Mesenchymal stem cell (in vitro differentiated cells and primary cell): ENCODE measurements at regions not wholly inside any gene's neighbourhood (a gene's known extent, or its start where the extent isn't known, plus 50 kb on each side); places are given as distances from the start of the nearest gene placed in this dataset.

Source experiments
- DNase-seq: peaks from one replicate; pipeline ENCODE4 v3.0.0-alpha.2; 2013
- H2AFZ ChIP-seq: one replicate; pipeline ENCODE4 v1.6.1; 2013; ENCODE audit warnings: low read depth, mild to moderate bottlenecking, control low read depth, inconsistent platforms, low read length, moderate library complexity
- H2AK5ac ChIP-seq: 2 replicates; pipeline ENCODE4 v1.6.1; 2013; ENCODE audit warnings: low read length, moderate library complexity, mild to moderate bottlenecking, inconsistent platforms; ENCODE audit not compliant: severe bottlenecking
- H2BK120ac ChIP-seq: one replicate; pipeline ENCODE4 v1.6.1; 2013; ENCODE audit warnings: low read depth, mild to moderate bottlenecking, inconsistent platforms, low read length, moderate library complexity
- H2BK12ac ChIP-seq, 2 experiments: one replicate each; pipeline ENCODE4 v1.6.1; 2013; ENCODE audit warnings: inconsistent platforms in 2 of 2, low read length in 2 of 2, mild to moderate bottlenecking in 2 of 2, moderate library complexity in 2 of 2, control low read depth in 1 of 2
- H2BK15ac ChIP-seq: one replicate; pipeline ENCODE4 v1.6.1; 2013; ENCODE audit warnings: mild to moderate bottlenecking, low read depth, inconsistent platforms; ENCODE audit not compliant: poor library complexity, severe bottlenecking
- H2BK5ac ChIP-seq: 2 replicates; pipeline ENCODE4 v1.6.1; 2013; ENCODE audit warnings: low read depth, mild to moderate bottlenecking, low read length, control low read depth, inconsistent platforms; ENCODE audit not compliant: poor library complexity, severe bottlenecking
- H3K14ac ChIP-seq, 2 experiments: one replicate each; pipeline ENCODE4 v1.6.1; 2013; ENCODE audit warnings: inconsistent platforms in 2 of 2, low read length in 2 of 2, control low read depth in 1 of 2, mild to moderate bottlenecking in 1 of 2, moderate library complexity in 1 of 2
- H3K18ac ChIP-seq, 2 experiments: one replicate each; pipeline ENCODE4 v1.6.1; 2013; ENCODE audit warnings: inconsistent platforms in 2 of 2, low read length in 2 of 2, control low read depth in 1 of 2, low read depth in 1 of 2, mild to moderate bottlenecking in 1 of 2
- H3K23ac ChIP-seq, 2 experiments: one replicate each; pipeline ENCODE4 v1.6.1; 2013; ENCODE audit warnings: inconsistent platforms in 2 of 2, low read length in 2 of 2, mild to moderate bottlenecking in 2 of 2, moderate library complexity in 2 of 2, control low read depth in 1 of 2
- H3K27ac ChIP-seq: 2 replicates; pipeline ENCODE4 v1.5.1; 2013; ENCODE audit warnings: mild to moderate bottlenecking, moderate library complexity, low read length, control low read depth, inconsistent platforms; ENCODE audit not compliant: poor library complexity, severe bottlenecking
- H3K27me3 ChIP-seq, 2 experiments: 2 replicates each; pipeline versions ENCODE4 v1.6.1 to v1.7.0; 2013; ENCODE audit warnings: low read length in 2 of 2, mild to moderate bottlenecking in 2 of 2, moderate library complexity in 2 of 2, control low read depth in 1 of 2, inconsistent platforms in 1 of 2; ENCODE audit not compliant: control insufficient read depth in 1 of 2, insufficient read depth in 1 of 2
- H3K36me3 ChIP-seq, 2 experiments: 2 replicates each; pipeline versions ENCODE4 v1.6.1 to v1.7.0; 2013; ENCODE audit warnings: low read length in 2 of 2, control low read depth in 1 of 2, inconsistent platforms in 1 of 2, low read depth in 1 of 2, mild to moderate bottlenecking in 1 of 2; ENCODE audit not compliant: insufficient read depth in 2 of 2, control insufficient read depth in 1 of 2
- H3K4ac ChIP-seq, 2 experiments: one replicate each; pipeline ENCODE4 v1.6.1; 2013; ENCODE audit warnings: inconsistent platforms in 2 of 2, low read length in 2 of 2, mild to moderate bottlenecking in 2 of 2, moderate library complexity in 2 of 2, control low read depth in 1 of 2, low read depth in 1 of 2
- H3K4me1 ChIP-seq: 2 replicates; pipeline ENCODE4 v1.6.1; 2013; ENCODE audit warnings: low read depth, low read length, control low read depth; ENCODE audit not compliant: control insufficient read depth, insufficient read depth
- H3K4me2 ChIP-seq: 2 replicates; pipeline ENCODE4 v1.6.1; 2013; ENCODE audit warnings: low read length, mild to moderate bottlenecking, inconsistent platforms; ENCODE audit not compliant: poor library complexity, severe bottlenecking
- H3K4me3 ChIP-seq, 2 experiments: 2 replicates each; pipeline versions ENCODE4 v1.5.1 to v1.7.0; 2013; ENCODE audit warnings: low read length in 2 of 2, mild to moderate bottlenecking in 2 of 2, control low read depth in 1 of 2, low read depth in 1 of 2; ENCODE audit not compliant: insufficient read depth in 1 of 2
- H3K79me1 ChIP-seq: replicated peaks from 2 replicates; pipeline ENCODE4 v1.6.1; 2013; ENCODE audit warnings: mild to moderate bottlenecking, control low read depth, low read length, inconsistent platforms; ENCODE audit not compliant: poor library complexity, severe bottlenecking
- H3K9ac ChIP-seq: 2 replicates; pipeline ENCODE4 v1.7.0; 2013; ENCODE audit warnings: mild to moderate bottlenecking, low read length, moderate library complexity
- H3K9me3 ChIP-seq: 2 replicates; pipeline ENCODE4 v1.7.0; 2013; ENCODE audit warnings: mild to moderate bottlenecking, low read length; ENCODE audit not compliant: control insufficient read depth
- H4K8ac ChIP-seq: one replicate; pipeline ENCODE4 v1.6.1; 2013; ENCODE audit warnings: inconsistent platforms, mild to moderate bottlenecking, low read length, moderate library complexity
- H4K91ac ChIP-seq: one replicate; pipeline ENCODE4 v1.6.1; 2013; ENCODE audit warnings: mild to moderate bottlenecking, low read length, inconsistent platforms
- WGBS: methylation state at CpG from one replicate; pipeline ENCODE4 v1.1.7; 2013; ENCODE audit warnings: mixed read lengths; 5-methylcytosine and 5-hydroxymethylcytosine counted together

DNA sequence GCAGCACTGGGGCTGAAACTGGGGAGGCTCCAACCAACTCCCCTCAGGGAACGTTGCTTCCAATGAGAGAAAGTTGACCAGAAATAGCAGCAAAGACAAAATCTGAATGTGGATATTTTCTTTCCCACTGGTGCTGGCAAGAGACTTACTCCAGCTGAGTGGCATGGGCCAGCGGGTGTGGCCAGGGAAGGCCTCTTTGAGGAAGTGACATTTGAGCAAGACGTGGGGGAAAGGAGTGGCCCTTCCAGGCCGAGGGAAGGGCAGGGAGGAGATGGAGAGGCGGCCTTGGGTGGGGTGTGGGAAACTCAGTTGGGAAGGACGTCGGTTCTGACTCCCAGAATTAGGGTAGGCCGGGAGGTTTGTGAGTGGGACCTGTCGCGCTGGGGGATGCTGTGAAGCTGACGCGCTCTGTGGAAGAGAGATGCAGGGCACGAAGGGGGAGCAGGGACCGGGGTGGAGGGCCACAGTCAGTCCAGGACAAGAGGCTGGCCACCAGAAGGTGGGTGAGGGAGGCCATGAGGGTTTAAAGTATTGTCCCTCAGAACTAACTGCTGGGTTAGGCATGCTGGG, 96.7 kb upstream of the IKZF1 start:
- Histone ChIP-seq H3K9me3 (no peaks in the 10 kb centered on the region), H4K91ac (no peak overlapping the region), H3K4me2 (no peak overlapping the region), H3K4ac (no peak overlapping the region), H4K8ac (no peak overlapping the region), H3K27ac (no peak overlapping the region), H3K14ac (no peak overlapping the region), H3K23ac (no peak overlapping the region), H3K27me3 (peaks cover 9 to 23% of the 10 kb centered on the region in 2 experiments), H3K4me1 (no peaks in the 10 kb centered on the region), H2BK5ac (no peak overlapping the region), H3K79me1 (no peaks in the 10 kb centered on the region), H3K9ac (no peak overlapping the region), H2AFZ (no peak overlapping the region), H2BK15ac (no peak overlapping the region), H2BK120ac (no peak overlapping the region), H3K18ac (no peak overlapping the region), H3K4me3 (no peak overlapping the region), H3K36me3 (no peaks in the 10 kb centered on the region), H2BK12ac (no peak overlapping the region), H2AK5ac (no peak overlapping the region)
- WGBS = 80% methylated on average over 14 of the region's 14 CpGs
- no peak for DNase-seq

DNA sequence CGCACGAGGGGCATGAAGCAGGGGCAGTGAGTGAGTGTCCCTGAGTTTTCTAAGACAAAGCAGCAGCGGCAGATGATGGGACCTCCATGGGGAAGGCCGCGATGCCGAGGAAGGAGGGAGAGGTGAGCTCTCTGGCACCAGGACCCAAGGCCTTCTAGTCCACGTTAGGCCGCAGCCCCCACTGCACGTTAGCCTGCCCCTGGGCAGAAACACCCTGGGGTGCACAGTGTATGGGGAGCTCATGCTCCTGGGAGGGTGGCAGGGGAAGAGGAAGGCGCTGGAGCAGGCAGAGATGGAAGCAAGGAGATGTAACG, 97.3 kb upstream of the IKZF1 start:
- H3K4me1 ChIP-seq = no peaks in the 10 kb centered on the region
- H2AK5ac ChIP-seq = no peak overlapping the region
- H3K18ac ChIP-seq = no peak overlapping the region
- no peak overlapping the region for H3K27ac ChIP-seq
- no peak overlapping the region for H4K8ac ChIP-seq
- H3K9ac ChIP-seq = no peak overlapping the region
- H4K91ac ChIP-seq = no peak overlapping the region
- no peak overlapping the region for H3K23ac ChIP-seq
- 92% methylated on average over 11 of the region's 11 CpGs for WGBS
- no peak overlapping the region for H2AFZ ChIP-seq
- no peak overlapping the region for H3K4me3 ChIP-seq
- no peaks in the 10 kb centered on the region for H3K9me3 ChIP-seq
- H2BK120ac ChIP-seq = no peak overlapping the region
- H2BK12ac ChIP-seq = no peak overlapping the region
- H2BK5ac ChIP-seq = no peak overlapping the region
- no peaks in the 10 kb centered on the region for H3K36me3 ChIP-seq
- no peak overlapping the region for H3K14ac ChIP-seq
- no peak overlapping the region for H3K4me2 ChIP-seq
- no peak for DNase-seq
- H3K79me1 ChIP-seq = no peaks in the 10 kb centered on the region
- H3K27me3 ChIP-seq = peaks cover 9 to 26% of the 10 kb centered on the region in 2 experiments
- H2BK15ac ChIP-seq = no peak overlapping the region
- no peak overlapping the region for H3K4ac ChIP-seq

DNA sequence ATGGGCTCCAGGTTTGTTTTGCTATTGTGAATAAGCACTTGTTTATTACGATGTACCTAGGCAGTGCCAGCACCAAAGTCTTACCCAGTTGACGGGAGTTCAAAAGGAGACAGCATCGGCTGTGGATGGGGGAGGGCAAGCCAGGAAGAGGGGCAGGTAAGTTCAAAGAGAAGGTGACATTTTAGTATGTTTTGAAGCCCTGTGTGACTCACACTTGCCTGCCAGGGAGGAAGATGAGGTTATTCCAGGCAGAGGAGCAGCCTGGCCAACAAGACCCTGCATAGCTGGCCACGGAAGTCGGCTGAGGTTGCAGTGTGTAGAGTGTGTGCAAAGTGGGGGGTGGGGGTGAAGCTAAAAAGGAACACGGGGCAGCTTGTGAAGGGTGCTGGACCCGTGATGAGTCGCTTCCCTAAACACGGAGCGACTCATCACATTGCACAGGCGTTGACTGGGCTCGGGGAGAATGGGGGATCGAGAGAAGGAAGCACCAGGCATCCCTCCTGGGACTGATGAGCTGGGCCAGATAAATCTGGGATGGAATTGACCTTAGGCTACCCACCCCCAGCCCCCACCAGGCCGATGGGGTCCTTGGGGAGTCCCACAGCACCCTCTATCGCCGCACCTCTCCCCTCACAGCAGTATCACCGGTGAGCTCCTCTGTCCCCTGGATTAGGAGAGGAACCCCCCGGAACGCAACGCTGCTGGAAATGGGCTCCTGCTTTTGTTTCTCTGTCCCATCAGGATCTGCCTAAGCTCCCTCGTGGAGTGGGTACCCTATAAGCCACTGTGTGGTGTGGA, 97.9 kb upstream of the IKZF1 start:
- Histone ChIP-seq H2BK120ac (no peak overlapping the region), H2AFZ (no peak overlapping the region), H3K9me3 (no peaks in the 10 kb centered on the region), H3K27ac (no peak overlapping the region), H4K91ac (no peak overlapping the region), H4K8ac (no peak overlapping the region), H3K79me1 (no peaks in the 10 kb centered on the region), H2BK5ac (no peak overlapping the region), H3K4me1 (no peaks in the 10 kb centered on the region), H3K27me3 (peaks cover 9 to 25% of the 10 kb centered on the region in 2 experiments), H2BK12ac (no peak overlapping the region), H3K36me3 (no peaks in the 10 kb centered on the region), H3K4me2 (no peak overlapping the region), H3K18ac (no peak overlapping the region), H3K23ac (no peak overlapping the region), H3K14ac (no peak overlapping the region), H2AK5ac (no peak overlapping the region), H3K4me3 (no peak overlapping the region), H2BK15ac (no peak overlapping the region), H3K4ac (no peak overlapping the region), H3K9ac (no peak overlapping the region)
- WGBS = 73% methylated on average over 20 of the region's 21 CpGs
- no peak for DNase-seq

DNA sequence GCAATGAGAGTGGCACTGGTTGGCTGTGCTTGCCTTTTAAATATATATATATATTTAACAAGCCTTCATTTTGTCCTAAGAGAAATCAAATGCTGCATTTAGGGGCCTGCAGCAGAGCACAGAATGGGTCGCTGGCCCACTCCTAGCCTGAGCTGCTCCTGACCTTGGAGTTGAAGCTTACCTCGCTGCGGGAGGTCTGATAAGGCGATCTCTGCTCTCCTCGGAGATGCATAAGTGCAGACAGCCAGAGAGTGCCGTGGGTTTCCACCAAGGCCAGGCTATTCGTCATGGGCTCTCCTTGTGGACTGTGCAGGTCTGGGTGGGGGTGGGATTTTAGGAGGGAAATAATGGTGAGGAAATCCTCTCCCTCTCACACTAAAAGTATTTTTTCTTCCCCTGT, 99.5 kb upstream of the IKZF1 start:
- DNase-seq = no peak
- Histone ChIP-seq H4K91ac (no peak overlapping the region), H3K4me3 (no peak overlapping the region), H2BK5ac (no peak overlapping the region), H3K9me3 (no peaks in the 10 kb centered on the region), H2BK15ac (no peak overlapping the region), H3K18ac (no peak overlapping the region), H3K23ac (no peak overlapping the region), H3K4me2 (no peak overlapping the region), H3K79me1 (no peaks in the 10 kb centered on the region), H3K4ac (no peak overlapping the region), H3K14ac (no peak overlapping the region), H2AK5ac (no peak overlapping the region), H2BK120ac (no peak overlapping the region), H3K9ac (no peak overlapping the region), H4K8ac (no peak overlapping the region), H3K27ac (no peak overlapping the region), H3K27me3 (peaks cover 9 to 22% of the 10 kb centered on the region in 2 experiments), H2BK12ac (no peak overlapping the region), H3K36me3 (no peaks in the 10 kb centered on the region), H2AFZ (no peak overlapping the region), H3K4me1 (no peaks in the 10 kb centered on the region)
- 64% methylated on average over 5 of the region's 7 CpGs for WGBS
